GM18870 (cell line): ENCODE measurements at regions not wholly inside any gene's neighbourhood (a gene's known extent, or its start where the extent isn't known, plus 50 kb on each side); places are given as distances from the start of the nearest gene placed in this dataset.
"Not testable (repeated sequence)": the region's sequence is repeated elsewhere in the genome, so short reads cannot be mapped to it uniquely, and the experiment has no call there.

ENCODE experiments used
- ATAC-seq: cut with Tn5 transposase; IDR thresholded peaks from one replicate; pipeline ENCODE4 v1.9.1; 2021; ENCODE audit warnings: moderate library complexity; ENCODE audit not compliant: unreplicated experiment

DNA sequence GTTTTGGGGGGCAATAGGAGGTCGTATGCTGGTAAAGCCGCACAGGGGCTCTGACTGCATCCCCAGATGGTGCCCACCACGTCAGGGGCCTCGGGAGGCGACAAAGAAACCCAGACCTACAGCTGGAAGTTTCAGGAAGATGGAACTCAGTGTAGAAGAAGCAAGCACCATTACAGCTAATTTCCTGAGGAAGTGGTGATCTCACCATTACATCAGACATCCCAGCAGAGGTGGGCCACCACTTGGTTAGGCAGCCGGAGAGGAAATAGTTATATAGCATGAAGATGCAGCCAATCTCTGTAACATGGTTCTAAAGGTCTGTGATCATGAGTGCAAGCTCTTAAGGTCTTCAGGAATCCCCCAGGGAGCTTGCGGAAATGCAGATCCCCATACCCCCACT, 127.3 kb upstream of the PCBD1 start:
- ATAC-seq = no peak

DNA sequence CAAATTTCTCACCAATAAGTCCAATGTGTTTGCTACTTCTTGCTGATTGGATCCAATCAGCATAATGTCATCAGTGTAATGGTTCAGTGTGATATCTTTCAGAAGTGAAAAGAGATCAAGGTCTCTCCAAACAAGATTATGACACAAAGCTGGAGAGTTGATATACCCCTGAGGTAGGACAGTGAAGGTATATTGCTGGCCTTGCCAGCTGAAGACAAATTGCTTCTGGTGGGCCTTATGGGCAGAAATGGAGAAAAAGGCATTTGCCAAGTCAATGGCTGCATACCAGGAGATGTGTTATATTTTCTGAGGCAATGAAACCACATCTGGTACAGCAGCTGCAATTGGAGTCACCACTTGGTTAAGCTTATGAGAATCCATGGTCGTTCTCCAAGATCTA, 131.7 kb upstream of the PCBD1 start:
- ATAC-seq = not testable (repeated sequence)

DNA sequence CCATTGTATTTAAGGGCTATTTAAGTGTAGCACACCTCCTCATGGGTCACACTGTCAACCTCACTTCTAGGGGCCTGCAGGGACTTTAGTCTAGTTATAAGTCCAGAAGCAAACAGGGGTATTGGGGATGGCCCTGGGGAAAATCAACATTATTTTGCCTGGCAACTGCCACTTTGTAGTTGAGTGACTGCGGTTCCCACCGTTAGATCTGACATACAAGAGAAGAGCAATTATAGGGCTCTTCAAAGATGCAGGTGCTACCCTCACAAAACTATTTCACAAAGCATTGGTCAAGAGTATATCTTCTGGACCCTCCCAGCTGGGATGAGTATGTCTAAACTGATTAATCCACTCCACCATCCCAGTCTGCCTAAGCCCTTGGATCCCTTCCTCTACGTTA, 133.0 kb upstream of the PCBD1 start:
- ATAC-seq = no peak

DNA sequence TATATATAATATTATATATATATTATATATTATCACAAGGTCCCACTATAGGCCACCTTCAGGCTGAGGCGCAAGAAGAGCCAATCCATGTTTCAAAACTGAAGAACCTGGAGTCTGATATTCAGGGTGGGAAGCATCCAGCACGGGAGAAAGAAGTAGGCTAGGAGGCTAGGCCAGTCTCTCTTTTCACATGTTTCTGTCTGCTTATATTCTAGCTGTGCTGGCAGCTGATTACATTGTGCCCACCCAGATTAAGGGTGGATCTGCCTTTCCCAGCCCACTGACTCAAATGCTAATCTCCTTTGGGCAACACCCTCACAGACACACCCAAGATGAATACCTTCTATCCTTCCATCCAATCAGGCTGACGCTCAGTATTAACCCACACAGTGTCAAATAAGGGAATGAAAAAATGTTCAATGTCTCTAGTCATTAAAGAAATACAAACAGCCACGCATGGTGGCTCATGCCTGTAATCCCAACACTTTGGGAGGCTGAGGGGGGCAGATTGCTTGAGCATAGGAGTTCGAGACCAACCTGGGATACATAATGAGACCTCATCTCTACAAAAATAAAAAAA, 135.4 kb upstream of the PCBD1 start:
- ATAC-seq = no peak

DNA sequence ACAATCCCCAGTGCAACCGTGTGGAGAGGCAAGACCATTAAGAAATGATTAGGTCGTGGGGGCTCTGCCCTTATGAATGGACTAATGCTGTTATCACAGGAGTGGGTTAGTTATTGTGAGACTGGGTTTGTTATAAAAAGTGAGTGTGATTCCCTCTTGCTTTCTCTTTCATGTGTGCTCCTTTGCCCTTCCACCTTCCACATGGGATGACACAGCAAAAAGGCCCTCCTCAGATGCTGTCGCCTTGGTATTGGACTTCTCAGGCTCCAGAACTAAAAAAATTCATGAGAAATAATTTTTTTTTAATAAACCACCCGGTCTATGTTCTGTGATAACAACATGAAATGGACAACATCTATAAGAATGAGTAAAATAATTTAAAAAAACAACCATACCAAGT, 136.1 kb upstream of the PCBD1 start:
- no peak for ATAC-seq

DNA sequence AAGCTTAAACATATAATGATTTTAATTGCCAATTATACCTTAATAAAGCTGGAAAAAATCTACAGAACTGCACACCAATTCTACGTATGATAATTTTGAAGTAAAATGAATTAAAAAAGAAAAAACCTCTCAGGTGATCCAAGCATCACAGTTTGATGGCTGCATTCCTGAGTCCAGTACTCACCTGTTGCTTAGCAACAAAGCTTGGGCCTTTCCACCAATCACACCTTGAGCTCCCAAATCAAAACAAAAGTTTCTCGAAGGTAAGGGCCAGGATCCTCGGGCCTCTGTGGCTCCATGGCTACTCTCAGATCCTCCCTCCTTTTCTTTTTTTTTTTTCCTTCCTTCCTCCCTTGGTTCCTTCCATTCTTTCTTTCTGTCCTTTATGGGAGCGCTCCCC, 137.2 kb upstream of the PCBD1 start:
- ATAC-seq = no peak

- no peak for ATAC-seq
Measured at GRCh38 chr10:71028066-71028465, 139.7 kb upstream of the PCBD1 start.

DNA sequence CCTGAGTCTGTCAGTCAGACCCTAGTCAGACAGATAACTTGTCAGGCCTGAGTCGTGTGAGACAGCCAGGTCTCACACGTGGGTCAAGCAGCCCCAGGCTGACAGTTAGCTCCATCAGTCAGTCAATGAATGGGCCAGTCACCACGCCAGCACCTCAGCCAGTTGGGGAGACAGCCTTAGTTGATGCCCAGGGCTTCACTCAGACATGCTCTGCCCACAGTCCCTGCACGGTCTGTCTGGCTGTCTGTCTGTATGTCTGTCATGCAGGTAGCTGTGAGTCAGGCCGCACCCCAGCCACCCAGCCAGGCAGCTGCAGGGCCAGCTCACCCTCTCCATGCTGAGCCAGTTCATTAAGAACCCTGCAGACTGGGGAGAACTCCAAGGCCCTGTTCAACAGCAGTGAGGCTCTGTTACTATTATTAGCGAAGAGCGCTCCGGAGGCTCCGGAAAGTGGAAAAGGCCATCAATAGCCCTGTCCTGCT, 141.1 kb upstream of the PCBD1 start:
- ATAC-seq = no peak

GRCh38 chr10:71029907-71030306, 141.5 kb upstream of the PCBD1 start:
- ATAC-seq = no peak

DNA sequence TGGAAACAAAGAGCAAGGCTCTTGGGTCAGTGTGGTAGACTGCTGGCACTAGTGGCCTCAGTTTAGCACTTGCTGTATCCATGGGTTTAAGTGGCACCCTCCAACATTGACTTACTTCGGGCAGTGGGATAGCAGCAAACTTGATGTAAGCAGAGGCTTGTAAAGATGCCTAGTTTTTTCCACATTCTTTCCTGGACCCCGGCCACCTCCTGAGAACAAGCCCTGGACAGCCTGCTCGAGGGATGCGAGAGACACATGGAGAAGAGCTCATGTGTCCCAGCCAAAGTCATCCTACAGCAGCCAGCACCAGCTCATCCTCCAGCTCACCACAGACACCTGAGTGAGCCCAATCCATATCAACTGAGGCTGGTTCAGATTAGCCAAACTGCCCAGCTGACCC, 142.7 kb upstream of the PCBD1 start:
- no peak for ATAC-seq

DNA sequence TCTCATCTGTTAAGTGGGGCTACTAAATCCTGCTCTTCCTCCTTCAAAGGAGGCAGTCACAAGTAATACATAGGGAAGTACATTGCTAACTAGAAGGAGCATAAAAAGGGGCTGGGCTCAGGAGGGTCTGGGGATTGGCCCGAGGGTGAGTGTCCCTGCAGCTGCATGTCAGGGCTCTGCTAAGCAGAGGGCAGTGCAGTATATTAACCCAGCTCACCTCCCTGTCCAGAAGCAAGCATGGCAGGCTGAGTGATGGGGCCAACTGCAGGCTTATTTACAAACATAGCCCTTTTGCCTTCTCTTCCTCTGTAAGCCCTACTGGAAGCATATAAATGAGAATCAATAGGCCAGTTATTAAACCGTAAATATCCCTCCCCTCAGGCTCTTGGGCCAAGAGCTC, 143.2 kb upstream of the PCBD1 start:
- no peak for ATAC-seq

GRCh38 chr10:71032887-71033286, 144.5 kb upstream of the PCBD1 start:
- ATAC-seq = no peak

GRCh38 chr10:71033396-71033980, 145.1 kb upstream of the PCBD1 start:
- ATAC-seq = no peak

DNA sequence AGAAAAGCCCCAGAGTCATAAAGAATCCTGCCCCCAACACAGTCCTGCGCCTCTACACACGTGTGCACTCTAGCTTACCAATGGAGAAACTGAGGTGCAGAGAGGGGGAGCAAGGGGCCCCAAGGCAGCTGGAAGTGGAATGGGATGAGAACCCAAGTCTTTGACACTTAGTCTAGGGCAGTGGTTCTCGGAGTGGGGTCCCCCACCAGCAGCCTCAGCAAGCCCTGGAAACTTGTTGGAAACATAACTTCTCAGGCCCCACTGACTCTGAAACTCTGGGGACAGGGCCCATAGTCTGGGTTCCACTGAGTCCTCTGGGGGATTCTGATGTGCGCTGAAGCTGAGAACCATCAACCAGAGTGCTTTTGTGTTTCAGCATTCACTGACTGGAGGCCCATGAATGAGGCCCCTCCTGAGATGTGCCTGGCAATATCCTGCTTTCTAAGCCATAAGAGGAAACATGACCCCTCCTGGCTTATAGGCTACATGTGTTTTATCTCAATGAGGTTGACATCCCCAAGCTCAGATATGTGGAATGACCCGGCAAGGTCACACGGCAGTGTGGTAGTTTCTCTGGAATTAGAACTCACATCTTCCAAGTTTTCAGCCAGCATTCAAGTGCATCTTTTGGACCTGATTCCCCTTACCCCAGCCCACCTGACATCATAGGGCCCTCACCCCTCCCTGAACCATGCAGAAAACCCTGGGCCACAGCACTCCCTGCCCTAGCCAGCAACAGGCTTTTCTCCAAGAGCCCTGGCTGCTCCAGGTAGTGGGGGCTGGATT, 147.3 kb upstream of the PCBD1 start:
- ATAC-seq = no peak

DNA sequence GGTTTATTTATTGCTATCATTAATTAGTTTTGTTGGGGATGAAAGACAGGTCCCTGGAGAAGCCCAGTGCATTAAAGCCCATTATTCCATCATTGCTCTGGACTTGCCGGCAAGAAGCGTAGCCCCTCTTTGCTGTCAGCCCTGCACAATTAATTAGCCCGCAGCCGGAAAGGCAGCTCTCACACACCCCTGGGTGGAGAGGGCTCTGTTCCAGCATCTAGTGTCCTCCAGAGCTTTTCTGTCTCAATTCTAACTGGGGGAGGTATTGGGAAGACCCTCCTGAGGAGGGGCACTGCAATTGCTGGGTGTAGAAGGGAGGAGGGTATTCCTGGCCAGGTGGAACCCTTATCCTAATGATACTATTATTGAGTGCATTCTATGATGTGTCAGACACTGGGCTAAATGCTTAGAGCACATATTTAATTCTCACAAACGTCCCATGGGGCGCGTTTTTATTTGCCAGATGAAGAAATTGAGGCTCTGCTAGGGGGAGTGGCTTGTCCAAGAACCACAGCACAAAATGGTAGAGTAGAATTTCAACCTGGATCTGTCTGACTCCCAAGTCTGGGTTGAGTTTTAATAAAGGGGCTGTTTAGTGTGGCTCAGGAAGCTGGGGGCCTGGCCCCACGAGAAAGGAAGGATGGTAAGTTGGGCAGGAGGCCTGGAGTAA, 148.1 kb upstream of the PCBD1 start:
- no peak for ATAC-seq

DNA sequence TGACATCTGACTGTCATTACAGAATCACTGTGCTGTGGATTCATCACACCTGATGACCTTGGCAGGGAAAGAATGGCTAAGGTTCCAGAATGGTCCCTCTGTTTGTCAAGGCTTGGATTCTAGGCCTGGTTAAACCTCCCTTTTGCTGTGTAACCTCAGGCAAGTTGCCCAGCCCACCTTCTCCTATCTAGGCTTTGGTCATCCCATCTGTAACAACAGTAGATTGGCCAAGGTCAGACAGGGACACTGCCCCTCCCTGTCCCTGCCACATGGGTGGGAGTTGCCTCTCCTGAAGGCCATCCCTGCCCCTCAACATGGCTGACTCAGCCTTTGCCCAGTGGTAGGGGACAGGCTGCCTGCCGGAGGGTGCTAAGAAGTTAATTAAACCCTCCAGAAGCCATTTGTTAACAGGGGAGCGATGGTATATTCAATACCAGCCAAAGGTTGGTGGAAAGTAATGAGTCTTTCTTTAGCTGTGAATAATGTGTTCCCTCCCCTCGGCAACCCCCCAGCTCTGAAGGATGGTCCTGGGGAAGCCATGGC, 149.8 kb upstream of the PCBD1 start:
- no peak for ATAC-seq

DNA sequence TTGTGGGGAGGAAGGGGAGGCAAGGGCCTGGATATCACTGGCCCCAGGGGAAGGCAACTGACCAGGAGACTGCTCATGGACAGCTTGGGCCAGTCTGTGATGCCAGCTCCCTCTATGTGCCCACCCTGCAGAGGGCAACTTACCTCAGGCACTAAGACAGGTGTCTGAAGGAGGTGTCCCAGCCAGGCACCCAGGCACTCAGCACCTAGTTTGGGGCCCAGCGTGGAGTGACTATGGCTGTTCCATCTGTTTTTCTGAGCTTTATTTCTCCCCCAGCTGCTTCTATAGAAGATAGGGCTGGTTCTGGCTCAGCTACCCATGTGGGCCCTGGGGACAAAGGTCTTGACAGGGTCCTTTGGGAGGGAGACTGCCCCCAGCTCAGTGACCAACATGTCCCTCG, 150.6 kb upstream of the PCBD1 start:
- no peak for ATAC-seq

GRCh38 chr10:71039551-71039950, 151.2 kb upstream of the PCBD1 start:
- ATAC-seq = no peak

DNA sequence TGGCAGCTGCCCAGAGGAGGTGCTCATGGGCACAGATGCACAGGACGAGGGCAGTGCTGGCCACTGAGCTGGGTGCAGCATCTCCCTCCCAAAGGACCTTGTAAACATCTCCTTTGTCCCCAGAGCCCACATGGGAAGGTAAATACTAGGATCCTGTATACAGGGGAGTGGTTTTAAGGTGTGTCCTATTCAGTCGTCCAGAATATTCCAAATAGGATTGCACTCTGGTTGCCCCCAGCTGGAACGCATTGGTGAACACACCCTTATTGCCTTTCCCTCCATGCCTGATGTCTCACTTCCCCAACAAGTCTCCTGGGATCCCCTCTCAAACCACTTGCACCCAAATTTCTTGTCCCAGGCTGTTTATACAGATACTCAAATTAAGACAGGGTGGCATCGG, 152.0 kb upstream of the PCBD1 start:
- ATAC-seq = no peak

DNA sequence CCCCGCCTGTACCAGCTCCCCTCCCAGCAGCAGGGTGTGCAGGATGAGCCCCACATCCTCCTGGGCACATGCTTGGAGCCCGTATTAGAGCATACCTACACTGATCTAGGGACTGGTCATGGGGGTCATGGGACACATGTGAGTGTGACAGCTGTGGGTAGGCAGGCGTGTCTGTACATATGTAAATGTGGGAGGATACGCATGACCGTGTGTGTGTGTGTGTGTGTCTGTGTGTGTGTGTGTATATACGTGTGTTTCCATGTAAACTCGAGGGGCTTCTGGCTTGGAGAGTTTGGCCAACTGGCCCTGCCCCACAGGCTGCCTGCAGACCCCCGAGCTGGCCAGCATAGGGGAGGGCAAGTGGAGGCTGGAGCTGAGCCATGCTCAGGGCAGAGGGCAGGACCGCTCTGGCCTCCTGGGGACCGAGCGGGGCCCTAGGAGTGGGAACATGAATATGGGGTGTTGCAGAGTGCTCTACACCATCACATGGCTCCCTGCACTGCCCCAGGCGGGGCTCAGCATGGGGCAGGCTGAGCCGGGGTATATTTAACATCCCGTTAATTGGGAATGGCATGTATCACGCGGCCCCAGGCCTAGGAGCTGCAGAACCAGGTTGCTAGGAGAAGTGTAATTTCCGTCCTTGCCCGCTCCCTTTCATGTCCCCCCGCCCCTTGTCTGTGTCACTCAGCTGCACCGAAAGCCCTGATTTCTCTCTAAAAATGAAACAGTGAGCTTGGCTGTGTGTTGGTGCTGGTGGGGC, 152.7 kb upstream of the PCBD1 start:
- no peak for ATAC-seq

DNA sequence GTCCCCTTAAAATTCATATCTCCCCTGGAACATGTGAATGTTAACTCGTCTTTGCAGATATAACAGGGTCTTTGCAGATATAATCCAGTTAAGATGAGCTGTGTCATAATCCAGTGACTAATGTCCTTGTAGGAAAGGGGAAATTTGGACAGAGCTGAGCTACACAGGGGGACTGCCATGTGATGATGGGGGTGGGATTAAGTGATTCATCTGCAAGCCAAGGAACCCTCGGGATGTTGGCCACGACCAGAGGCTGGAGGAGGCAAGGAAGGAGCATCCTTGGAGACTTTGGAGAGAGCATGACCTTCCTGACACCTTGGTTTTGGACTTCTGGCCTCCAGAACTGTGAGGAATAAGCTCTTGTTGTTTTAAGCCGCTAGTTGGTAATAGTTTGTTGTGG, 153.9 kb upstream of the PCBD1 start:
- no peak for ATAC-seq
